H1 (cell line): ENCODE measurements at regions not wholly inside any gene's neighbourhood (a gene's known extent, or its start where the extent isn't known, plus 50 kb on each side); places are given as distances from the start of the nearest gene placed in this dataset.

Experiments
- CTCF ChIA-PET: fragments of 300-600 bp; sonication (Branson Sonifier 250); formaldehyde crosslinking; loops from one replicate; lab custom pipeline; 2021; ENCODE audit not compliant: partially characterized antibody; lab: Charles Lee
- POLR2A ChIA-PET: fragments of 300-600 bp; sonication (Branson Sonifier 250); formaldehyde crosslinking; loops from one replicate; lab custom pipeline; 2021; ENCODE audit warnings: inconsistent platforms; ENCODE audit not compliant: partially characterized antibody; lab: Charles Lee
- DNase-seq, 2 experiments: peaks; one replicate each; pipeline versions ENCODE4 v3.0.0 to v3.0.0-alpha.2; 2010 to 2022; ENCODE audit warnings: low spot score in 2 of 2, low read depth in 1 of 2, mixed read lengths in 1 of 2
- FAIRE-seq: peaks from 2 replicates; lab custom pipeline; 2011; peaks lifted over from hg19 to GRCh38; lab: Jason Lieb, UNC
- H2AFZ ChIP-seq: 2 replicates; pipeline ENCODE4 v1.8.1; 2012; ENCODE audit warnings: low read length, inconsistent platforms
- H2AK5ac ChIP-seq: 2 replicates; pipeline ENCODE4 v1.6.1; 2013; ENCODE audit warnings: low read depth, low read length
- H2BK120ac ChIP-seq: replicated peaks from 2 replicates; pipeline ENCODE3; 2013; ENCODE audit warnings: low read depth, low read length, inconsistent platforms
- H2BK12ac ChIP-seq: 2 replicates; pipeline ENCODE4 v1.6.1; 2013; ENCODE audit warnings: low read depth, low read length
- H2BK15ac ChIP-seq: 2 replicates; pipeline ENCODE4 v1.6.1; 2013; ENCODE audit warnings: low read length
- H2BK20ac ChIP-seq: 2 replicates; pipeline ENCODE4 v1.6.1; 2013; ENCODE audit warnings: low read length
- H2BK5ac ChIP-seq: 2 replicates; pipeline ENCODE4 v1.6.1; 2013; ENCODE audit warnings: low read depth, low read length
- H3K14ac ChIP-seq: 2 replicates; pipeline ENCODE4 v1.6.1; 2013; ENCODE audit warnings: inconsistent platforms; ENCODE audit not compliant: insufficient read length
- H3K18ac ChIP-seq: 2 replicates; pipeline ENCODE4 v1.6.1; 2013; ENCODE audit warnings: low read length; ENCODE audit errors: extremely low read depth
- H3K23ac ChIP-seq: 2 replicates; pipeline ENCODE4 v1.6.1; 2013; ENCODE audit warnings: inconsistent platforms; ENCODE audit not compliant: insufficient read length
- H3K23me2 ChIP-seq: 2 replicates; pipeline ENCODE4 v1.6.1; 2013; ENCODE audit warnings: low read depth, low read length
- H3K27ac ChIP-seq: 2 replicates; pipeline ENCODE4 v1.6.1; 2011; ENCODE audit warnings: low read depth, low read length, inconsistent platforms
- H3K27me3 ChIP-seq, 4 experiments: replicated peaks in 1 of 4; 1 replicate in 1 of 4; 2 replicates in 3 of 4; pipeline versions ENCODE4 v1.6.1 to v1.8.1; 2011 to 2013; ENCODE audit warnings: low read length in 3 of 4, mild to moderate bottlenecking in 3 of 4, inconsistent platforms in 2 of 4, mixed read lengths in 2 of 4, moderate library complexity in 1 of 4; ENCODE audit not compliant: control insufficient read depth in 3 of 4, insufficient read depth in 3 of 4; ENCODE audit errors: extremely low read depth in 1 of 4
- H3K36me3 ChIP-seq, 4 experiments: 2 replicates each; pipeline versions ENCODE4 v1.6.1 to v1.8.1; 2011 to 2013; ENCODE audit warnings: mild to moderate bottlenecking in 4 of 4, low read length in 3 of 4, moderate library complexity in 2 of 4, control low read depth in 1 of 4, inconsistent platforms in 1 of 4; ENCODE audit not compliant: insufficient read depth in 4 of 4, control insufficient read depth in 2 of 4
- H3K4ac ChIP-seq: replicated peaks from 2 replicates; pipeline ENCODE3; 2013; ENCODE audit warnings: low read length, low read depth, mixed read lengths, inconsistent platforms; ENCODE audit not compliant: insufficient read length
- H3K4me1 ChIP-seq, 4 experiments: replicated peaks in 1 of 4; 1 replicate in 1 of 4; 2 replicates in 3 of 4; pipeline versions ENCODE4 v1.6.1 to v1.8.1; 2011 to 2013; ENCODE audit warnings: low read length in 3 of 4, inconsistent platforms in 2 of 4, mixed read lengths in 1 of 4; ENCODE audit not compliant: insufficient read depth in 4 of 4, control insufficient read depth in 3 of 4
- H3K4me2 ChIP-seq, 2 experiments: 2 replicates each; pipeline versions ENCODE4 v1.6.1 to v1.8.1; 2011 to 2013; ENCODE audit warnings: low read depth in 2 of 2, low read length in 2 of 2, control low read depth in 1 of 2, inconsistent platforms in 1 of 2, mild to moderate bottlenecking in 1 of 2; ENCODE audit not compliant: insufficient read depth in 1 of 2
- H3K4me3 ChIP-seq, 4 experiments: fragments of 200-600, 300-600 bp in 1 of 4; sonication (generic), shearing (Covaris generic), sonication (Bioruptor Twin) in 1 of 4; 2 replicates each; pipeline versions ENCODE4 v1.5.1 to v1.8.1; 2011 to 2016; ENCODE audit warnings: low read length in 4 of 4, low read depth in 3 of 4, control low read depth in 2 of 4, inconsistent platforms in 2 of 4, mild to moderate bottlenecking in 2 of 4, mixed read lengths in 1 of 4, moderate library complexity in 1 of 4; ENCODE audit not compliant: insufficient read depth in 2 of 4; ENCODE audit errors: extremely low read depth in 1 of 4
- H3K56ac ChIP-seq: replicated peaks from 2 replicates; pipeline ENCODE3; 2013; ENCODE audit warnings: low read depth, mild to moderate bottlenecking, mixed read lengths, low read length, inconsistent platforms; ENCODE audit not compliant: insufficient read length
- H3K79me1 ChIP-seq: 2 replicates; pipeline ENCODE4 v1.6.1; 2013; ENCODE audit warnings: low read depth, low read length, control low read depth
- H3K79me2 ChIP-seq, 2 experiments: 2 replicates each; pipeline versions ENCODE4 v1.6.1 to v1.8.1; 2012 to 2013; ENCODE audit warnings: low read length in 2 of 2, mild to moderate bottlenecking in 2 of 2, inconsistent platforms in 1 of 2; ENCODE audit not compliant: insufficient read depth in 2 of 2, control insufficient read depth in 1 of 2
- H3K9ac ChIP-seq, 4 experiments: replicated peaks in 1 of 4; 1 replicate in 1 of 4; 2 replicates in 3 of 4; pipeline versions ENCODE4 v1.6.1 to v1.8.1; 2011 to 2013; ENCODE audit warnings: low read depth in 3 of 4, low read length in 3 of 4, control low read depth in 2 of 4, mild to moderate bottlenecking in 2 of 4, moderate library complexity in 2 of 4, inconsistent platforms in 1 of 4; ENCODE audit errors: extremely low read depth in 1 of 4
- H3K9me3 ChIP-seq, 2 experiments: 2 replicates each; pipeline versions ENCODE4 v1.6.1 to v1.8.1; 2012 to 2013; ENCODE audit warnings: mild to moderate bottlenecking in 2 of 2, moderate library complexity in 2 of 2, control low read depth in 1 of 2, inconsistent platforms in 1 of 2, low read depth in 1 of 2, low read length in 1 of 2, mixed read lengths in 1 of 2; ENCODE audit not compliant: insufficient read depth in 2 of 2
- H4K20me1 ChIP-seq, 2 experiments: replicated peaks in 1 of 2; 2 replicates each; pipeline versions ENCODE3 to v1.8.1; 2011 to 2013; ENCODE audit warnings: inconsistent platforms in 2 of 2, low read length in 2 of 2, mild to moderate bottlenecking in 1 of 2; ENCODE audit not compliant: insufficient read depth in 2 of 2, control insufficient read depth in 1 of 2
- H4K5ac ChIP-seq: 2 replicates; pipeline ENCODE4 v1.6.1; 2013; ENCODE audit warnings: low read length, low read depth, mixed read lengths, inconsistent platforms; ENCODE audit not compliant: insufficient read length
- H4K8ac ChIP-seq: 2 replicates; pipeline ENCODE4 v1.8.0; 2013; ENCODE audit warnings: mild to moderate bottlenecking, moderate library complexity, low read length, inconsistent platforms; ENCODE audit not compliant: insufficient read depth; ENCODE audit errors: extremely low read depth
- H4K91ac ChIP-seq: replicated peaks from 2 replicates; pipeline ENCODE3; 2013; ENCODE audit warnings: low read length, mixed read lengths, inconsistent platforms; ENCODE audit not compliant: insufficient read length
- CTBP2 ChIP-seq: IDR thresholded peaks from 2 replicates; pipeline ENCODE4 v1.7.0; 2011; ENCODE audit warnings: borderline replicate concordance, mild to moderate bottlenecking, moderate library complexity, mixed read lengths, low read length; ENCODE audit not compliant: insufficient read depth, insufficient read length
- FOSL1 ChIP-seq: IDR thresholded peaks from 2 replicates; pipeline ENCODE4 v1.6.1; 2011; ENCODE audit warnings: mild to moderate bottlenecking, low read depth, low read length, moderate library complexity; ENCODE audit not compliant: insufficient read depth
- POLR2A ChIP-seq, 2 experiments: IDR thresholded peaks; 1 replicate in 1 of 2; 2 replicates in 1 of 2; pipeline ENCODE4 v1.6.1; 2011; ENCODE audit warnings: low read depth in 2 of 2, low read length in 2 of 2, mild to moderate bottlenecking in 2 of 2; ENCODE audit errors: control extremely low read depth in 1 of 2
- RFX5 ChIP-seq: IDR thresholded peaks from 2 replicates; pipeline ENCODE4 v1.6.1; 2011; ENCODE audit warnings: low read depth, low read length, improper control_type of control experiment, borderline replicate concordance
- SIN3A ChIP-seq, 2 experiments: IDR thresholded peaks in 1 of 2; conservative IDR thresholded peaks in 1 of 2; 2 replicates each; pipeline ENCODE4 v1.6.1; 2011 to 2012; ENCODE audit warnings: low read length in 2 of 2, improper control_type of control experiment in 1 of 2, low read depth in 1 of 2, mild to moderate bottlenecking in 1 of 2
- SIRT6 ChIP-seq: IDR thresholded peaks from one replicate; pipeline ENCODE4 v1.7.1; 2012; ENCODE audit warnings: low read length, inconsistent platforms
- WGBS, 2 experiments: shearing (Covaris generic) in 1 of 2; methylation state at CpG; one replicate each; pipeline versions ENCODE4 v1.1.6 to v1.1.7; 2013 to 2015; ENCODE audit warnings: low lambda C conversion rate in 2 of 2, mixed read lengths in 2 of 2, inconsistent platforms in 1 of 2, low coverage in 1 of 2, missing lambda C conversion rate in 1 of 2; ENCODE audit not compliant: insufficient replicate concordance in 2 of 2, insufficient coverage in 1 of 2, insufficient read length in 1 of 2; ENCODE audit errors: extremely low coverage in 1 of 2, missing lambda C conversion rate in 1 of 2; 5-methylcytosine and 5-hydroxymethylcytosine counted together
- TF ChIP-seq, protein P1 (sequence below), 3 experiments: IDR thresholded peaks; 1 replicate in 2 of 3; 2 replicates in 1 of 3; pipeline versions ENCODE4 v1.5.1 to v1.6.1; 2011; ENCODE audit warnings: low read length in 3 of 3, mild to moderate bottlenecking in 3 of 3, inconsistent platforms in 2 of 3, low read depth in 1 of 3, moderate library complexity in 1 of 3; ENCODE audit not compliant: insufficient read depth in 1 of 3; ENCODE audit errors: control extremely low read depth in 1 of 3

DNA sequence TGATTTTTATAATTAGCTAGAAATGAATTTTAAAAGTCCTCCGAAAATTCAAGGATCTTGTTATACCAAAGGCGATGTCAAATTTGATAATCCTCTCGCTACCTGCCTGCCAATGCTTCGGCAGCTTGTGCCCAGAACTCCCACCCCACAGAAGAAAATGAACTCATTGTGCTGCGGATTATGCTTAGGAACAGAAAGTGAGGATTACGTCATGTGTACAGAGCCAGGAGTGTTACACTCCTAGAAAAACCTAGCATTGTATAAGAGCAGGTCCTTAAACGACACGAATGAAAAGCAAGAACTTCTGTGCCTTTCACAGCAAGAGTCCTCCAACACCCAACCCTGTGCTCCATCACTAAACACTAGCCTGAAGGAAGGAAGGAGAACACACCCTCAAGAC is 168.3 kb downstream of the RNF152 start:
- 0 out of 8 replicates have a peak, but pooled peaks cover 0 to 2% (median 0%) of the 10 kb centered on the region in 4 experiments for H3K36me3 ChIP-seq
- no peak overlapping the region for H2BK12ac ChIP-seq
- POLR2A ChIA-PET, result no interaction called here
- H3K79me1 ChIP-seq, result no peaks in the 10 kb centered on the region
- no peaks in the 10 kb centered on the region for H3K79me2 ChIP-seq
- H2BK120ac ChIP-seq, result no peak overlapping the region
- H3K14ac ChIP-seq, result no peak overlapping the region
- DNase-seq (no peak), FAIRE-seq (no peak)
- no peak overlapping the region for H2AK5ac ChIP-seq
- 89% methylated on average over 8 of the region's 8 CpGs; no CpG with 5 or more reads in 1 of the 2 experiments for WGBS, 2 experiments
- H2AFZ ChIP-seq, result no peak overlapping the region
- H3K9ac ChIP-seq, result no peak overlapping the region
- no peak overlapping the region for H4K8ac ChIP-seq
- no peak overlapping the region for H3K27ac ChIP-seq
- H4K5ac ChIP-seq, result no peak overlapping the region
- H2BK20ac ChIP-seq, result no peak overlapping the region
- no peak overlapping the region for H4K91ac ChIP-seq
- H3K4me3 ChIP-seq, result no peak overlapping the region
- no peak overlapping the region for H3K23ac ChIP-seq
- H2BK5ac ChIP-seq, result no peak overlapping the region
- H3K4ac ChIP-seq, result no peak overlapping the region
- H4K20me1 ChIP-seq, result no peaks in the 10 kb centered on the region
- H2BK15ac ChIP-seq, result no peak overlapping the region
- H3K27me3 ChIP-seq, result peaks cover 0 to 2% (median 0%) of the 10 kb centered on the region in 4 experiments; a peak in 1 of 7 replicates
- H3K23me2 ChIP-seq, result no peaks in the 10 kb centered on the region
- peaks cover 3 to 4% of the 10 kb centered on the region in 2 experiments; a peak in 3 of 4 replicates for H3K9me3 ChIP-seq
- no peak overlapping the region for H3K4me2 ChIP-seq
- H3K4me1 ChIP-seq, result no peaks in the 10 kb centered on the region
- CTCF ChIA-PET, result interaction anchor here (0.8 to 1.0 kb wide), 2 partner anchors 16 to 405 kb away, joined by 4 to 5 read pairs; no protein-coding TSS in a partner anchor
- no peak overlapping the region for H3K56ac ChIP-seq
- H3K18ac ChIP-seq, result no peak overlapping the region
- TF ChIP-seq FOSL1 (no peak), POLR2A (IDR thresholded peaks at IDR 0.05; ENCODE audit: control extremely low read depth in 1 of 2, low read depth in 2 of 2, low read length in 2 of 2) (no peak), CTBP2 (no peak), SIRT6 (no peak), RFX5 (no peak), SIN3A (conservative IDR thresholded peaks at IDR 0.05 in 1 of 2, IDR thresholded peaks at IDR 0.05 in 1 of 2; ENCODE audit: low read depth in 1 of 2, low read length in 2 of 2) (no peak)
- TF ChIP-seq, protein P1, sequence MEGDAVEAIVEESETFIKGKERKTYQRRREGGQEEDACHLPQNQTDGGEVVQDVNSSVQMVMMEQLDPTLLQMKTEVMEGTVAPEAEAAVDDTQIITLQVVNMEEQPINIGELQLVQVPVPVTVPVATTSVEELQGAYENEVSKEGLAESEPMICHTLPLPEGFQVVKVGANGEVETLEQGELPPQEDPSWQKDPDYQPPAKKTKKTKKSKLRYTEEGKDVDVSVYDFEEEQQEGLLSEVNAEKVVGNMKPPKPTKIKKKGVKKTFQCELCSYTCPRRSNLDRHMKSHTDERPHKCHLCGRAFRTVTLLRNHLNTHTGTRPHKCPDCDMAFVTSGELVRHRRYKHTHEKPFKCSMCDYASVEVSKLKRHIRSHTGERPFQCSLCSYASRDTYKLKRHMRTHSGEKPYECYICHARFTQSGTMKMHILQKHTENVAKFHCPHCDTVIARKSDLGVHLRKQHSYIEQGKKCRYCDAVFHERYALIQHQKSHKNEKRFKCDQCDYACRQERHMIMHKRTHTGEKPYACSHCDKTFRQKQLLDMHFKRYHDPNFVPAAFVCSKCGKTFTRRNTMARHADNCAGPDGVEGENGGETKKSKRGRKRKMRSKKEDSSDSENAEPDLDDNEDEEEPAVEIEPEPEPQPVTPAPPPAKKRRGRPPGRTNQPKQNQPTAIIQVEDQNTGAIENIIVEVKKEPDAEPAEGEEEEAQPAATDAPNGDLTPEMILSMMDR (IDR thresholded peaks at IDR 0.05; ENCODE audit: control extremely low read depth in 1 of 3, insufficient read depth in 1 of 3, low read depth in 1 of 3, low read length in 3 of 3), result no peak
